GM18870 (cell line): ENCODE measurements at regions not wholly inside any gene's neighbourhood (a gene's known extent, or its start where the extent isn't known, plus 50 kb on each side); places are given as distances from the start of the nearest gene placed in this dataset.
"Not testable (repeated sequence)": the region's sequence is repeated elsewhere in the genome, so short reads cannot be mapped to it uniquely, and the experiment has no call there.

Experiments used
- ATAC-seq: cut with Tn5 transposase; IDR thresholded peaks from one replicate; pipeline ENCODE4 v1.9.1; 2021; ENCODE audit warnings: moderate library complexity; ENCODE audit not compliant: unreplicated experiment

DNA sequence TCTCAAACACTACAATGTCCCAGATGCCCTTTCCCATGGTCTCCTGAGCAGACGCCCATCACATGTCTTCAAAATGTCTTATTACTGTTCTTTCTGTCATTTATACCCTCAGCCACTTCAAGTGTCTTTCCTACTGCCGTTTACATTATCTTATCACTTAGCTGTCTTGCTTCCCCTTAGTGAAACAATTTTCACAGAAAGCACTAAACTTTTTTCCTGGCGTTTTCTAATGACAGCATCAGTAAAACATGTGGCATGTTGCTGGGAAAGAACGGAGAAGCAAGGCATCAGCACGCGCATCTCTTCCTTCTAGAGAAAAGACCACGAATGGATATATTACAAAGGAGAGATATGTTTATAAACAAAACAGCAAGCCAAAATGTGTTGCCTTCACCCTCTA is 189.7 kb upstream of the SLIT2 start:
- ATAC-seq: no peak

DNA sequence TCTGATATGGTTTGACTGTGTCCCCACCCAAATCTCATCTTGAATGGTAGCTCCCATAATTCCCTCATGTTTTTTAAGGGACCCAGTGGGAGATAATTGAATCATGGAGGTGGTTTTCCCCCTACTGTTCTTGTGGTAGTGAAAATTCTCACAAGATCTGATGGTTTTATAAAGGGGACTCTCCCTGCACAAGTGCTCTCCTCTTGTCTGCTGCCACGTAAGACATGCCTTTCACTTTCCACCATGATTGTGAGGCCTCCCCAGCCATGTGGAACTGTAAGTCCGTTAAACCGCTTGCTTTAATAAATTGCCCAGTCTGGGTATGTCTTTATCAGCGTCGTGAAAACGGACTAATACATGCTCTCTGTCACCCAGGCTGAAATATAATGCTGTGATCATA is 200.9 kb upstream of the SLIT2 start:
- no peak for ATAC-seq

DNA sequence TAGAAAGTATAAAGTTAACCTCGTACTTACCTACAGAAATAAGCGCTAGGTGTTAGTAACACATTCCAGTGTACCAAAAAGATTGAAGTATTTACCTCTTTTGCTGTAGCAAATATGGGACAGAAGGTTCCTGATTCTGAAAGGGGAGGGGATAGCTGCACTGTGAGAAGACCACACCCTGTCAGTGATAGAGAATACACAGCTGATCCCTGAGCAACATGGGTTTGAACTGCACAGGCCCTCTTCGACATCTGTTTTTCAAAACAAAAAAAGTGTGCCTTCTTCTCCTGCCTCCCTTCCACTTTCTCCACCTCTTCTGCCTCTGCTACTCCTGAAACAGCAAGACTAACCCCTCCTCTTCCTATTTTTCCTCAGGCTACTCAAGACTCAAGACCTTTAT is 201.8 kb upstream of the SLIT2 start:
- ATAC-seq: no peak

DNA sequence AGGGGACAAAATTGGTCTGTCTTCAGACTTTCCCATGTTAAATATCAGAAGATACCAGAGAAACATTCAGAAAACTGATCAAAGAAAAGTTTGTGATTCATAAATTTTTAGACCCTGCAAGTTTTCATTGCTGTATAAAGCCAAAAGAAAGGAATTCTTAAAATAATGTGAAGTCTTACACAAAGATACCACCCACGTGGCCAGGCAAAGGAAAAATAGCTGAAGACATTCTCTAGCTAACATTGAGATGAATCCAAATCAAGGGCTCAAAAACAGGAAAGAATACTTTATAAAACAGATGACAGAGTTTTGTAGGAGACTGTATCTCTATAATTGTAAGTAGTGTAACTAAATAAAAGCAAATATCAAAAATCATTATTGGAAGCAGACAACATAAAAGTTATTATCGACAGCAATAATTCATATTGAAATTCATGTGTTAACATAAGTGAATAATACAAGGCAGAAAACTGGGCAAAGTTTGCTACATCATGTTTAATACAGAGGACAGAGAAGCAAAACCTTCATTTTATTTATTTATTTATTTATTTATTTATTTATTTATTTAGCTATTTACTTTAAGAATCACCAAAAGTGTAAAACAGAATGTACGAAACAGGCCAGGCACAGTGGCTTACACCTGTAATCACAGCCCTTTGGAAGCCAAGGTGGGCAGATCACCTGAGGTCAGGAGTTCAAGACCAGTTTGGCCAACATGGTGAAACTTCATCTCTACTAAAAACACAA is 204.6 kb upstream of the SLIT2 start:
- ATAC-seq: no peak

DNA sequence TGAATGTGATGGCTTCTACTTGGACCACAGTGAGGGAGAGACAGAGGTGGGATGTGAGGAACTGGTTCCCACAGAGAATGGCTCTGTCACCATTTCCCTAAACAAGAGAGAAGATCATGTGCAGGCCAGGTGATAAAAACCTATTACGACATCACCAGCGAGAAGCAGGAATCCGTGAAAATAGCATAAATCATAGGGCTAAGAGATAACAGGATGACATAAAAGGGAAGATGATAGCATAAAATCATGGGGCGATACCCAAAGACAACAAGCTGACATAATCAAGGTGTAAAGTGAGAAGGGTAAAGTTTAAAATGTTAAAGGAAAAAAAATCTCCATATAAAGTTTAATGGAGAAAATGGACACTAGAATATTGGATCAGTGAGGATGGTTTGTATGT is 205.5 kb upstream of the SLIT2 start:
- ATAC-seq: no peak

DNA sequence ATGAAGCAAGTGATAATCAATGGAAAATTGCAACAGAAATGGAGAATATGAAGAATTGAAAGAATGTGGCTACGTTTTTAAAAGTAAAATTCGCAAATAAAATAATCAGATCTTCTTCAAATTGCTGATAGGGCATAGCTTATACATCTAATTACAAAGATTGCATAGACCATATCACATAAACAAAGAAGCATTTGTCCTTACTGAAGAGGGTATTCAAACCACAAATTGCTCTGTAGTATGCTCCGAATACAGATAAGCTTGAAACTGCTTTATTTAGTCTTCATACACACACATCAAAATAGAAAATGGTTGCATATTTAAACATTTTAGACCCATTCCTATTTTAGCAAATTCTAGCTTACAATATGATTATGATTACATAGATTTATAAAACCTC is 206.7 kb upstream of the SLIT2 start:
- no peak for ATAC-seq

DNA sequence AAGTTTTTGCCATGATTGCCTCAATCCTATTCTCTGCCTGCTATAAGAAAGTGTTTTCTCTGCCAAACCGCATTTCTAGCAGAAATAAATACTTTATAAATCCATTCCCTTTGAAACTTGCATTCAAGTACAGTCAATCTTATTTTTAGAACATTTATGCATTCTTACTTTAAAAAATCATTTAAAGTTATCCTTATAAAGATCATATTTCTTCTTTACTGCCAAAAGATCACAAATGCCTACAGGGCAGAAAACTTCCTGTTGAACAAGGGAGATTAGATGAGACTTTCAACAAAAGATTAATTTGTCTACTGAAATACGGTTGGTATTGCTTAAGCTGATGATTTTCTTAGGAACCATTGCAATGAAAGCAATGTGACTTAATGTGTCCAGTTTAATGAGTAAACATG is 207.2 kb upstream of the SLIT2 start:
- no peak for ATAC-seq

DNA sequence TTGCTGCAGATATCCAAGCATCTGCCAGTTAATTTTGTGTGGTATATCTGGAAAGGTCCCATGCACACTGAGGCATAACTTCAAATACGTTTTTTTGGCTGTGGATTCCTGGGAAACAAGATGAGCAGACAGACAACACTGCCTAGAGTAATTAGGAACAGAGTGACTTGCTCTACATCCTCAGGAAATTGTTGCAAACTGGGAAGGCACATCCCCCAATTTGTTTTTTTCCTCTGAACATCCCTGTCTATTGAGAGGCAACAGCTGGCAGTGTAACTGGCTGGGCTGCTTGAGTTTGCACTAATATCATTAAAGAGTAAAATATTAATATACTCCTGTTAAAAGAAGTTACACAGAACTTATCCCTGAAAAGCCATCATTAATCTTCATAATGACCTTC is 207.7 kb upstream of the SLIT2 start:
- ATAC-seq: no peak

DNA sequence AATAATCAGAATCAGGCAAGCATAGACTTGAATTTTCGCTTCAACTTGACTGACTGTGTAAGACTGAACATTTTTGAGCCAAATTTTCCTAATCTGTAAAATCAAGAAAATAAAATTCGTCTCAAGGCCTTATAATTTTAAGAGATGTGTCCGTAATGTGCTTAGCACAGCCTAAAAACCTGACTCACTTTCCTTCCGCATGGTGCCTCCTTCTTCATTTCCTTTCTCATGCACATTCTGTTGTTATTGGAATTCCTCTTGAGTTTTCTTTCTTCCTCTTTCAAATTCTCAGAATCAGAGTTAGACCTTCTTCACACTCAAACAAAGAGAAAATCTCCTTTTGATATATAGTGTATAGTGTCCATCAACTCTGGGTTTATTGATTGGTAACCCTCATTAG is 208.9 kb upstream of the SLIT2 start:
- no peak for ATAC-seq

DNA sequence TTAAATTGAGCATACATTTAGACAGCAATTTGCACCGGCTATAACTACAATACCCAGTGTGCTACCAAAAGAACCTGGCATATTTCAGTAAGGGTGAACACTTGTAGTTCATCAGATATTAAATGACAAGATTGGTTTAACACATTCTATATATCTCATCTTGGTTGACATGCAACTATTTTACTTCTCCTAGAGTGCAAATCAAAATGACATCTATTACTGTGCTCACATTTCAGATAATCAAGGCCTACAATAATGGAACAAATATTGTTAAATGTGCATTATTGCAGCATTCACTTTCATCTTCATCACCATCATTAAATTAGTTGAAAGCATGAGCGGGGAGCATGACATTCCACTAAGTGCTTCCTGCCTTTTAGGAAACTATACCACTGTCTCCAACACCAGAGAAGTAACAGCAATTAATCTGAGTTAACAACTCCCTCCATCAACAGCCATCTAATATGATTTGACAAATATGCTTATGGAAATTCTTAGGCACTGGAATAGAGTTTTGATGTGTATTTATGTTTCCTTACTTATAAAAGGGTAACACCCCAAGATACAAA is 209.8 kb upstream of the SLIT2 start:
- ATAC-seq: no peak

DNA sequence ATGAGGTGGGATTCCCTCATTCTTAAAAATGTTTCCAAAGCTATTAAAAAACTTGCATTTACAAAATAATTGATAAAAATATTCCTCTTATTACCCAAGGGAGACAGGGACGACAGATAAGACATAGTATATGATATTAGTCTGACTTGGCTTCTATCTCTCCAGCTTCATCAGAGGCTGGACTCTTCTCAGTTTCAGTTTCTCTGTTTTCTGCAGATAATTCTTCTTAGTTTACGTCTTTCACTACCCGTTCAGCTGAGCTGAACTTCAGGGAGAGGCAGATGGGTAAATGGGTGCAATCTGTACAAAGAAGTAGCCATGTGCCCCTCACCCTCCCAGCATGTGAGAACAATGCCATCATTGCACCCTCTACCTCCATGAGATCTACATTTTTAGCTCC is 214.0 kb upstream of the SLIT2 start:
- no peak for ATAC-seq

DNA sequence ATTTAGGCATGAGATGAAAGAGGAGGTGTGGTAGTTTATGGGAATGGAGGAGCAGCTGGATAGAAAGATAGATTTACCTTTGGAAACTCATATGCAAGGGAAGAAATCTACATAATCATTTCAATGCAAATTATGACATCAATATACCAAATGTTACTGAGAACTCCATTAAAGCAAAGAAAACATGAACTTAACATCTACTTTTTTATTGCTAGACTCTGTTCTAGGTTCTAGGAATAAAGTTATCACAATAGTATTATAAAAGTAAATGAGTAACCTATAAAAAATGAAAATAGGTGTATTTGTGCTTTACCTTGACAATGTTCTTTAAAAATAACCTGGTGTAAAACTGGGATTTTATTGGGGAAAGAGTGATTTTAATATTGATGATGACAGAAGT is 221.6 kb upstream of the SLIT2 start:
- no peak for ATAC-seq

DNA sequence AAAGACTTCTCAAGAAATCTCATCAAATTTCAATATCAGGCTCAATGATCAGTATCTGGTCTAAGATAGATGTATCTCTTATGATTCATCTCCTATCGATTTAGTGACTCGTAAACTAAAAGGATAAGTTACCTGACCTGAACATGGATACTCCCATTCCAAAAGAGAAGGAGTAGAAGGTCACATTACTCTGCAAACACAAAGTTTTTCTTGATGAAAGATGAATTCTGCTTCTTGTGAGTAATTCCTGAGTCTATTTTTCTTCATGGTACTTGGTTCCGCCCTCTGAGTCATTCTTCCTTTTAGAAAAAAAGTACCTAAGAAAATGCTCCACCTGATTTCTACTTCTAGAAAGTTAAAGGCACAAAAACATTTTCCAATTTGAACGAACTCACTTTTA is 223.1 kb upstream of the SLIT2 start:
- no peak for ATAC-seq

DNA sequence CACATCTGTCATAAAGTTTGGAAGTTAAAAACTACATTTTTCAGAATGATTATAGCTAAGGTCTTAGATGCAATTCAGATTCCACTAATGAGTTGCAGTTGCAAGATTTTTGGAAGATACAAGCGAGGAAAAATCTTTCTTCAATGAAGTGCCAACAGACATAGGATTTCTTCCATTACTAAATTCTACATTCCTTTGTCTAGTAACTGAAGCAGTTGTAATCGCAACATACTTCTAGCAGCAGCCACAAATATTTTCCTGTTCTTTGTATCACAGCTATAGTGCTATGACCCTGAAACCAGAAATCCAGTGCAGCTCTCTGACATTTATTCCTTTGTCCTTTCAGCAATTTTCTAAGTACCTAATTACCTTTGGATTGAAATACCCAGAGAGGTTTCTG is 225.2 kb upstream of the SLIT2 start:
- ATAC-seq: no peak

DNA sequence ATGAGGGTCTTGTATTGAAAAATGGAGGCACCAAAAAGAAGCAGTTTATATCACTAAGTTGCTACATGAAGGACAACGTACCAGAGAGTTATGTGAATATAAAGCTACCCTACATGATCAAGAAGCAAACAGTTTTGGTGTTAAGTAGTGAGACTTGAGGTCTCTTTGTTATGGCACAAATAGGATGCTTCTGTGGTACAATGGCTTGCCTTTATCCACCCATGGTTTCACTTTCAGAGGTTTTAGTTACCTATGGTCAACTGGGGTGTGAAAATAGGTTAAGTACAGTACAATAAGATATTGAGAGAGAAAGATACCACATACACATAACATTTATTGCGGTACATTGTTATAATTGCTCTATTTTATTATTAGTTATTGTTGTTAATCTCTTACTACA is 229.2 kb upstream of the SLIT2 start:
- no peak for ATAC-seq

DNA sequence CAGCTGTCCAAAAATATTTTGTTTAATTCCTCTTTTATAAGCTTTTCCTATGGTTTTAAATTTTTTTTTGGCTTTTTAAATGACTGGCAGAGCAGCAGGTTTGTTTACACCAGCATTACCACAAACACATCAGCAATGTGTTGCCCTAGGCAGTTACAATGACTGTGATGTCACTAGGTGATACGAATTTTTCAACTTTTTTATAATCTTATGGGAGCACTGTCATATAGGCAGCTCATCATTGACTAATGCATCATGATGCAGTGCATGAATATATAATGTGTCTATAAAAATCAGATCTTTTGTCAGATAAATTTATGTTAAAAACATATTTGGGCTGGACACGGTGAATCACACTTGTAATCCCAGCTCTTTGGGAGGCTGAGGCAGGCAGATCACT is 231.6 kb upstream of the SLIT2 start:
- no peak for ATAC-seq

DNA sequence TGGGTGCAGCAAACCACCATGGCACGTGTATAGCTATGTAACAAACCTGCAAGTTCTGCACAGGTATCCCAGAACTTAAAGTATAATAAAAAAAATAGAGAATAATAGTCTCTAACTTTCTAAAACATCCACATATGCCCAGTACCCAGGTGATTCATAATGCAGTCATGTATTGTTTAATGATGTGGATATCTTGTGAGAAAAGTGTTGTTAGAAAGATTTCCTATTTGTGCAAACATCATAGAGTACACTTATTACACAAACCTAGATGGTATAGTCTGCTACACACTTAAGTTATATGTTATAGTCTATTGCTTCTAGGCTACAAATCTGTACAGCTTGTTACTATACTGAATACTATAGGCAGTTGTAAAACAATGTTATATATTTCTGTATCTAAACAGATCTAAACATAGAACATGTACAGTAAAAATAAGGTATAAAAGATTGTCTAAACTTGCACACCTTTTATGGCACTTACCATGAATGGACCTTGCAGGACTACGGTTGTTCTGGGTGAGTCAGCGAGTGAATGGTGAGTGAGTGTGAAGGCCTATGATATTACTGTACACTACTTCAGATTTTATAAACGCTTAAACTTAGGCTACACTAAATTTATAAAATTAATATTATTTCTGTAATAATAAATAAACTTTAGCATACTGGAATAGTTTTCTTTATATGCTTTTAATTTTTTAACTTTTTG is 232.2 kb upstream of the SLIT2 start:
- no peak for ATAC-seq

DNA sequence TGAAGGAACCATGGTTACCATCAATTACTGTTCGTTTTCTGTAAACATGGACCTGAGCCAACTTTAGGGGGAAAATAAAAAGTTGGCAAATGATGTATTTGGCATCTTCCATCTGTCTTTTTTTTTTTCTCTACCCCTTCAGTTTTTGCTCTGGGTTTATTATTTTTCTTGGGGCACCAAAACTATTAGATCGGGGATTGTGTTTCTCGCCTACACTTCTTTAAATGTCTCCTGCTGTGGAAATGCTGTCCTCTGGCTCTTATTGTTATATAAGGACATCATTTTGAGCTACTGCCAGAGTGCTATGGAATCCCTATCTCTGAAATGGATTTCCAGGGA is 234.0 kb upstream of the SLIT2 start:
- no peak for ATAC-seq

DNA sequence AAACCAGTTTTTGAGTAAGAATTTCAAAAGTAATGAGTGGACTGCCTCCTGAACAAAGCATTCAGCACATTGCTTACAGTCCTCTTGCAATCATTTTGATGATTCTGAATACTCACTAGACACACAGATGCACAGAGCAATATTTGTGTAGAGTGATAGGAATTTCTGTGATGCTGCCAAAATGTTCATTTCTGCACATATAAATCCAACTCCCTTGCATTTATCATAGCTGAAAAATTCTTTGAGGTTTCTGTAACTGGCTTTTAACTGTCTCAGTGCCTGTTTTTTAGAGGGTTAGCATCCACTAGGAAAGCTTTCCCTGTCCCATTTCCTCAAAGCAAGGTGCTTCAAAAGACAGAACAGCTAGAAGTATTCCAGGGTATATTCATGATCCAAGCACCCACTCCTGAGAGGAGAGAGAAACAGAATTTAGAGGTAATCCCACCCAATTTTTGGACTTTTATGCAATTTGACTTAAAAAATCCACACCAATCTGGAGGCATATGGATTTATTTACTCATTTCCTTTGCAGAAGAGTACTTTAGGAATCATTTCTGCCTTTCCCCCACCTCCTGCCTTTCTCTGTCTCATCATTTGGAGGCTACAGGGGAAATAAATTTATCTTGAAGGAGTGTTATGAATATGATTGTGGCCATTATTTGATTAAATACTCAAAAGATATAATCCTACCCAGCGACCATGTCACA is 234.5 kb upstream of the SLIT2 start:
- ATAC-seq: no peak

DNA sequence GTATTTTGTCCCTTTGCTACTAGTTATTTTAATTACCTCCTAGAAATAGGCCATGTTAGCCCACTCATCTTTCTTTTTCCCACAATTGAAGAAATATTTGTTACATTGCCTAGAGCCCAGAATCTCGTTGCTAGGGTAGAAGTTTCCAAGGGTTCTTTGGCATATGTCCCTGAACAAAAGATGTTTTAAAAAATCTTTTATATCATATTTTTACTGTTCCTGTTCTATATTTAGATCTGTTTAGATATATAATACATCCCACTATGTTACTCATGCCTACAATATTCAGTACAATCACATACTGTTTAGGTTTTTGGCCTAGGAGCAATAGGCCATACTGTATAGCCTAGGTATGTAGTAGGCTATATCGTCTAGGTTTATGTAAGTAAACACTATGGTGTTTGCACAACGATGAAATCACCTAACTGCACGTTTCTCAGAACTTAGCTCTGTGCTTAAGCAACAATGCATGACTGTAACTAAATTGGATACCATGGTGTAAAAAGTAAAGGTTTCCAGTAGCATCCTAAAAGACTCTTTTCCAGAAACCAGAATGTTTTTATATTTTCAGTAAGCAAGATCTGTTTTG is 236.0 kb upstream of the SLIT2 start:
- no peak for ATAC-seq

DNA sequence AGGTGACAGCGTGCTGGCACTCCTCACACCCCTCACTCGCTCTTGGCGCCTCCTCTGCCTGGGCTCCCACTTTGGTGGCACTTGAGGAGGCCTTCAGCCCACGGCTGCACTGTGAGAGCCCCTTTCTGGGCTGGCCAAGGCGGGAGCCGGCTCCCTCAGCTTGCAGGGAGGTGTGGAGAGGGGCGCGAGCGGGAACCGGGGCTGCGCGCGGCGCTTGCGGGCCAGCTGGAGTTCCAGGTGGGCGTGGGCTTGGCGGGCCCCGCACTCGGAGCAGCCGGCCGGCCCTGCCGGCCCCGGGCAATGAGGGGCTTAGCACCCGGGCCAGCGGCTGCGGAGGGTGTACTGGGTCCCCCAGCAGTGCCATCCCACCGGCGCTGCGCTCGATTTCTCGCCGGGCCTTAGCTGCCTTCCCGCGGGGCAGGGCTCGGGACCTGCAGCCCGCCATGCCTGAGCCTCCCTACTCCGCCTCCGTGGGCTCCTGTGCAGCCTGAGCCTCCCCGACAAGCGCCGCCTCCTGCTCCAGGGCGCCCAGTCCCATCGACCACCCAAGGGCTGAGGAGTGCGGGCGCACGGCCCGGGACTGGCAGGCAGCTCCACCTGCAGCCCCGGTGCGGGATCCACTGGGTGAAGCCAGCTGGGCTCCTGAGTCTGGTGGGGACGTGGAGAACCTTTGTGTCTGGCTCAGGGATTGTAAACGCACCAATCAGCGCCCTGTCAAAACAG is 247.7 kb upstream of the SLIT2 start:
- ATAC-seq: not testable (repeated sequence)
